ENCODE measurements at regions not wholly inside any gene's neighbourhood (a gene's known extent, or its start where the extent isn't known, plus 50 kb on each side); places are given as distances from the start of the nearest gene placed in this dataset.

GRCh38 chr14:22168092-22168955 lies 420.7 kb downstream of the DAD1 start:
- peak; percentile 12 for TF ChIP-seq CTCF (IDR thresholded peaks at IDR 0.05; ENCODE audit: low read depth, low read length, missing input control)
- peak; percentile 43 to 64 for TF ChIP-seq RAD21 (IDR thresholded peaks at IDR 0.05)
- TF ChIP-seq NR2F2 (IDR thresholded peaks at IDR 0.05), result no peak
- no peak for TF ChIP-seq GABPA (IDR thresholded peaks at IDR 0.05 in 1 of 2, conservative IDR thresholded peaks at IDR 0.05 in 1 of 2)
- no peak for TF ChIP-seq RXRA (IDR thresholded peaks at IDR 0.05)
- TF ChIP-seq FOXA2 (IDR thresholded peaks at IDR 0.05), result no peak
- TF ChIP-seq HNF4A (conservative IDR thresholded peaks at IDR 0.05), result no peak
- no peak for TF ChIP-seq FOXA1 (IDR thresholded peaks at IDR 0.05)
- no peak for TF ChIP-seq YY1 (IDR thresholded peaks at IDR 0.05)
- TF ChIP-seq ZBTB33 (IDR thresholded peaks at IDR 0.05), result no peak
- no peak overlapping the region for H3K27ac ChIP-seq (ENCODE audit: low read depth in 1 of 2, low read length in 2 of 2)
- 87% methylated on average over 8 of the region's 8 CpGs for WGBS
- H3K9me3 ChIP-seq (ENCODE audit: control insufficient read depth in 4 of 4, low read length in 3 of 4), result no peaks in the 10 kb centered on the region
- H3K36me3 ChIP-seq (ENCODE audit: control insufficient read depth in 4 of 4, insufficient read depth in 3 of 4, low read depth in 1 of 4, low read length in 3 of 4), result no peaks in the 10 kb centered on the region
- H3K4me3 ChIP-seq (ENCODE audit: low read depth in 1 of 3, low read length in 3 of 3), result no peak overlapping the region
- H3K9ac ChIP-seq (ENCODE audit: low read depth in 1 of 2, low read length in 2 of 2), result no peak overlapping the region
- peaks cover 0 to 10% (median 7%) of the 10 kb centered on the region in 4 donors for H3K4me1 ChIP-seq (ENCODE audit: control insufficient read depth in 4 of 4, insufficient read depth in 4 of 4, low read length in 3 of 4)
- DNase-seq (ENCODE audit: low spot score), result no peak
- no peaks in the 10 kb centered on the region for H3K27me3 ChIP-seq (ENCODE audit: control insufficient read depth in 4 of 4, insufficient read depth in 4 of 4, low read length in 3 of 4)

- Histone ChIP-seq H3K9me3 (ENCODE audit: control insufficient read depth in 4 of 4, low read length in 3 of 4) (no peaks in the 10 kb centered on the region), H3K9ac (ENCODE audit: low read depth in 1 of 2, low read length in 2 of 2) (no peak overlapping the region), H3K27me3 (ENCODE audit: control insufficient read depth in 4 of 4, insufficient read depth in 4 of 4, low read length in 3 of 4) (no peaks in the 10 kb centered on the region), H3K36me3 (ENCODE audit: control insufficient read depth in 4 of 4, insufficient read depth in 3 of 4, low read depth in 1 of 4, low read length in 3 of 4) (no peaks in the 10 kb centered on the region), H3K4me1 (ENCODE audit: control insufficient read depth in 4 of 4, insufficient read depth in 4 of 4, low read length in 3 of 4) (no peaks in the 10 kb centered on the region), H3K4me3 (ENCODE audit: low read depth in 1 of 3, low read length in 3 of 3) (no peak overlapping the region), H3K27ac (ENCODE audit: low read depth in 1 of 2, low read length in 2 of 2) (no peak overlapping the region)
- DNase-seq (ENCODE audit: low spot score), result no peak
- 63% methylated on average over 3 of the region's 3 CpGs for WGBS
- TF ChIP-seq RAD21 (IDR thresholded peaks at IDR 0.05) (no peak), REST (IDR thresholded peaks at IDR 0.05) (no peak), YY1 (IDR thresholded peaks at IDR 0.05) (no peak), HNF4A (conservative IDR thresholded peaks at IDR 0.05) (no peak), TAF1 (conservative IDR thresholded peaks at IDR 0.05) (no peak), GABPA (IDR thresholded peaks at IDR 0.05 in 1 of 2, conservative IDR thresholded peaks at IDR 0.05 in 1 of 2) (no peak), SP1 (IDR thresholded peaks at IDR 0.05) (no peak), ATF3 (IDR thresholded peaks at IDR 0.05) (no peak), JUND (IDR thresholded peaks at IDR 0.05) (no peak), ZBTB33 (IDR thresholded peaks at IDR 0.05) (no peak), CTCF (IDR thresholded peaks at IDR 0.05; ENCODE audit: low read depth, low read length, missing input control) (no peak), NR2F2 (IDR thresholded peaks at IDR 0.05) (no peak), RXRA (IDR thresholded peaks at IDR 0.05) (no peak), FOXA1 (IDR thresholded peaks at IDR 0.05) (no peak), HNF4G (IDR thresholded peaks at IDR 0.05) (no peak), EGR1 (IDR thresholded peaks at IDR 0.05; ENCODE audit: low read depth in 2 of 2) (no peak), MAX (IDR thresholded peaks at IDR 0.05) (no peak), FOXA2 (IDR thresholded peaks at IDR 0.05) (no peak)
Observed at GRCh38 chr14:22164616-22165015, 424.4 kb downstream of the DAD1 start.

Measured in liver (tissue), 8 donors.